GM23338 (cell line): ENCODE measurements at regions not wholly inside any gene's neighbourhood (a gene's known extent, or its start where the extent isn't known, plus 50 kb on each side); places are given as distances from the start of the nearest gene placed in this dataset.

Experiments
- ATAC-seq: fragments of 200-7000 bp; cut with Tn5 transposase; 3 replicates; pipeline ENCODE4 v1.9.1; 2020
- DNase-seq: peaks from one replicate; pipeline ENCODE4 v3.0.0-alpha.2; 2015; ENCODE audit warnings: low spot score
- H2AFZ ChIP-seq: fragments of 200-600 bp; sonication (generic); 2 replicates; pipeline ENCODE4 v1.8.0; 2016; ENCODE audit warnings: antibody characterized with exemption, mild to moderate bottlenecking, moderate library complexity
- H3F3A ChIP-seq: fragments of 200-600 bp; sonication (generic); replicated peaks from 2 replicates; pipeline ENCODE4 v1.8.0; 2017; ENCODE audit warnings: antibody characterized with exemption, mixed run types, low read depth
- H3K27ac ChIP-seq: fragments of 200-600 bp; sonication (generic); 2 replicates; pipeline ENCODE4 v1.6.1; 2016; ENCODE audit warnings: low read depth
- H3K27me3 ChIP-seq: fragments of 200-600 bp; sonication (generic); 2 replicates; pipeline ENCODE4 v1.8.0; 2016; ENCODE audit warnings: mild to moderate bottlenecking, mixed run types, moderate library complexity; ENCODE audit not compliant: insufficient read depth
- H3K36me3 ChIP-seq: fragments of 200-600 bp; sonication (generic); 2 replicates; pipeline ENCODE4 v1.8.0; 2016; ENCODE audit warnings: mild to moderate bottlenecking; ENCODE audit not compliant: insufficient read depth
- H3K4me1 ChIP-seq: fragments of 200-600 bp; sonication (generic); 2 replicates; pipeline ENCODE4 v1.8.0; 2016; ENCODE audit warnings: mild to moderate bottlenecking, moderate library complexity; ENCODE audit not compliant: insufficient read depth
- H3K4me2 ChIP-seq: fragments of 200-600 bp; sonication (generic); 2 replicates; pipeline ENCODE4 v1.7.1; 2017; ENCODE audit warnings: mixed run types
- H3K4me3 ChIP-seq: fragments of 200-600 bp; sonication (generic); 2 replicates; pipeline ENCODE4 v1.6.1; 2016; ENCODE audit warnings: mixed run types
- H3K79me2 ChIP-seq: fragments of 200-600 bp; sonication (generic); replicated peaks from 2 replicates; pipeline ENCODE4 v1.8.0; 2017; ENCODE audit warnings: mild to moderate bottlenecking; ENCODE audit not compliant: insufficient read depth
- H3K9me2 ChIP-seq: fragments of 200-600 bp; sonication (generic); 2 replicates; pipeline ENCODE4 v1.8.0; 2017; ENCODE audit not compliant: insufficient read depth
- H4K20me1 ChIP-seq: fragments of 200-600 bp; sonication (generic); replicated peaks from 2 replicates; pipeline ENCODE4 v1.8.0; 2017; ENCODE audit warnings: mild to moderate bottlenecking; ENCODE audit not compliant: insufficient read depth
- H3K27ac Mint-ChIP-seq: 2 replicates; pipeline ENCODE4 v1.8.0; 2020; ENCODE audit warnings: inconsistent platforms, mild to moderate bottlenecking, moderate library complexity, mixed read lengths
- H3K27me3 Mint-ChIP-seq: 3 replicates; pipeline ENCODE4 v1.8.0; 2022; ENCODE audit warnings: low read depth, mild to moderate bottlenecking, moderate library complexity, mixed read lengths, inconsistent platforms; ENCODE audit not compliant: insufficient read depth, poor library complexity
- H3K36me3 Mint-ChIP-seq: 3 replicates; pipeline ENCODE4 v1.8.0; 2021; ENCODE audit warnings: low read depth, mild to moderate bottlenecking, inconsistent platforms, moderate library complexity, mixed read lengths
- H3K4me1 Mint-ChIP-seq: 3 replicates; pipeline ENCODE4 v1.8.0; 2020; ENCODE audit warnings: mild to moderate bottlenecking, inconsistent platforms, mixed read lengths
- H3K4me3 Mint-ChIP-seq: 3 replicates; pipeline ENCODE4 v1.8.0; 2021; ENCODE audit warnings: moderate library complexity, mild to moderate bottlenecking, inconsistent platforms, mixed read lengths
- H3K9me3 Mint-ChIP-seq: 3 replicates; pipeline ENCODE4 v1.8.0; 2020; ENCODE audit warnings: moderate library complexity, mild to moderate bottlenecking, inconsistent platforms, mixed read lengths
- CREB1 ChIP-seq: fragments of 250-450 bp; sonication (Bioruptor Pico); IDR thresholded peaks from 2 replicates; pipeline ENCODE4 v1.5.0; 2020; ENCODE audit warnings: low read depth, mild to moderate bottlenecking, moderate library complexity
- CTCF ChIP-seq, 2 experiments: fragments of 200-600 bp in 1 of 2; sonication (generic) in 1 of 2; conservative IDR thresholded peaks; 2 replicates each; pipeline versions ENCODE4 v1.5.1 to v1.6.1; 2016 to 2017; ENCODE audit warnings: antibody characterized with exemption in 2 of 2, low read depth in 2 of 2, mild to moderate bottlenecking in 2 of 2, moderate library complexity in 1 of 2
- ETS1 ChIP-seq: IDR thresholded peaks from 2 replicates; pipeline ENCODE4 v1.6.1; 2016; ENCODE audit warnings: antibody characterized with exemption
- EZH2 ChIP-seq: fragments of 200-600 bp; sonication (generic); IDR thresholded peaks from one replicate; pipeline ENCODE4 v1.8.0; 2017; ENCODE audit warnings: antibody characterized with exemption, mild to moderate bottlenecking, low read depth; ENCODE audit not compliant: unreplicated experiment
- EZH2phosphoT487 ChIP-seq: fragments of 200-600 bp; sonication (generic); IDR thresholded peaks from one replicate; pipeline ENCODE4 v1.8.1; 2018; ENCODE audit warnings: antibody characterized with exemption; ENCODE audit not compliant: unreplicated experiment
- JUNB ChIP-seq: IDR thresholded peaks from one replicate; pipeline ENCODE4 v1.6.1; 2016; ENCODE audit warnings: antibody characterized with exemption; ENCODE audit not compliant: unreplicated experiment
- NANOG ChIP-seq: IDR thresholded peaks from 2 replicates; pipeline ENCODE4 v1.6.1; 2016; ENCODE audit warnings: antibody characterized with exemption, borderline replicate concordance
- POLR2AphosphoS5 ChIP-seq: IDR thresholded peaks from 2 replicates; pipeline ENCODE4 v1.6.1; 2016; ENCODE audit warnings: antibody characterized with exemption, low read depth
- REST ChIP-seq: IDR thresholded peaks from one replicate; pipeline ENCODE4 v1.6.1; 2018; ENCODE audit warnings: antibody characterized with exemption; ENCODE audit not compliant: unreplicated experiment
- STAT1 ChIP-seq: IDR thresholded peaks from one replicate; pipeline ENCODE4 v1.6.1; 2016; ENCODE audit warnings: antibody characterized with exemption; ENCODE audit not compliant: unreplicated experiment
- ZNF114 ChIP-seq: fragments of 250-450 bp; sonication (Bioruptor Pico); IDR thresholded peaks from 2 replicates; pipeline ENCODE4 v1.5.0; 2020; ENCODE audit warnings: mild to moderate bottlenecking, moderate library complexity
- ZNF331 ChIP-seq: fragments of 250-450 bp; sonication (Bioruptor Pico); IDR thresholded peaks from 2 replicates; pipeline ENCODE4 v1.5.0; 2020; ENCODE audit warnings: low read depth, mild to moderate bottlenecking, moderate library complexity
- ZNF462 ChIP-seq: fragments of 250-450 bp; sonication (Bioruptor Pico); IDR thresholded peaks from 2 replicates; pipeline ENCODE4 v1.5.0; 2020; ENCODE audit warnings: mild to moderate bottlenecking, moderate library complexity

GRCh38 chr18:68469049-68469625, 245.8 kb downstream of the TMX3 start:
- Histone ChIP-seq H3K4me1 (no peaks in the 10 kb centered on the region), H2AFZ (no peak overlapping the region), H3K27ac (no peak overlapping the region), H3K4me3 (no peak overlapping the region), H3K27me3 (no peaks in the 10 kb centered on the region), H3K36me3 (no peaks in the 10 kb centered on the region), H3K9me2 (no peaks in the 10 kb centered on the region), H3K79me2 (no peaks in the 10 kb centered on the region), H3F3A (no peaks in the 10 kb centered on the region), H3K4me2 (no peak overlapping the region; the same call in 1 of the 2 replicates), H4K20me1 (no peaks in the 10 kb centered on the region)
- H3K27me3 Mint-ChIP-seq, result no peaks in the 10 kb centered on the region
- H3K9me3 Mint-ChIP-seq, result no peaks in the 10 kb centered on the region
- no peak for ATAC-seq
- TF ChIP-seq EZH2phosphoT487, result no peak
- no peak for TF ChIP-seq ZNF331 (CRISPR knock-in tag)
- TF ChIP-seq ZNF114, result no peak
- TF ChIP-seq NANOG, result no peak
- TF ChIP-seq REST, result no peak
- TF ChIP-seq STAT1, result no peak
- no peak for TF ChIP-seq CTCF (conservative IDR thresholded peaks at IDR 0.05; ENCODE audit: low read depth in 2 of 2)
- no peak for TF ChIP-seq ZNF462 (CRISPR knock-in tag)
- TF ChIP-seq JUNB, result no peak
- TF ChIP-seq POLR2AphosphoS5, result no peak
- no peak for TF ChIP-seq ETS1
- TF ChIP-seq CREB1 (CRISPR knock-in tag), result no peak
- TF ChIP-seq EZH2, result no peak
- H3K27ac Mint-ChIP-seq, result peak overlapping the region; percentile 74
- no peak for DNase-seq
- H3K36me3 Mint-ChIP-seq, result no peaks in the 10 kb centered on the region
- H3K4me3 Mint-ChIP-seq, result no peak overlapping the region
- peaks cover 7% of the 10 kb centered on the region; the same call in 2 of the 3 replicates for H3K4me1 Mint-ChIP-seq
